ENCODE measurements at regions not wholly inside any gene's neighbourhood (a gene's known extent, or its start where the extent isn't known, plus 50 kb on each side); places are given as distances from the start of the nearest gene placed in this dataset.

DNA sequence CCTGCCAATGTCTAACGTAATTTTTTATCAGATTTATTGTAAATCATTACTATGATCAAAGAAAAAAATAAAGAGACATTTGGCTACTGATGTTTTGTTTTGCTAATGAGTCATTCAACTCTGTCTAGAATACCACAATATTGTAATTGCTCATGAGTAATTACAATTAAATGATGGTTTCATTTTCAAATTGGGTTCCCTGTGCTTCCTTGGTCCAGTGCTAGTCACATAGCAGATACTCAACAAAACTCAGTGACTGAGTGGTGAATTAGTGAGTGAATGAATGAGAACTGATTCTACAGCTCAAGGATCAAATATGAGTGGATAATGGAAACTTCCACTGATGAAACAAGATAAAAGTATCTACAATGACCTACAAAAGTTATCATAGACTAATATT, 304.7 kb downstream of the POU4F1 start:
- DNase-seq (ENCODE audit: low spot score), result no peak
- TF ChIP-seq, protein P1, sequence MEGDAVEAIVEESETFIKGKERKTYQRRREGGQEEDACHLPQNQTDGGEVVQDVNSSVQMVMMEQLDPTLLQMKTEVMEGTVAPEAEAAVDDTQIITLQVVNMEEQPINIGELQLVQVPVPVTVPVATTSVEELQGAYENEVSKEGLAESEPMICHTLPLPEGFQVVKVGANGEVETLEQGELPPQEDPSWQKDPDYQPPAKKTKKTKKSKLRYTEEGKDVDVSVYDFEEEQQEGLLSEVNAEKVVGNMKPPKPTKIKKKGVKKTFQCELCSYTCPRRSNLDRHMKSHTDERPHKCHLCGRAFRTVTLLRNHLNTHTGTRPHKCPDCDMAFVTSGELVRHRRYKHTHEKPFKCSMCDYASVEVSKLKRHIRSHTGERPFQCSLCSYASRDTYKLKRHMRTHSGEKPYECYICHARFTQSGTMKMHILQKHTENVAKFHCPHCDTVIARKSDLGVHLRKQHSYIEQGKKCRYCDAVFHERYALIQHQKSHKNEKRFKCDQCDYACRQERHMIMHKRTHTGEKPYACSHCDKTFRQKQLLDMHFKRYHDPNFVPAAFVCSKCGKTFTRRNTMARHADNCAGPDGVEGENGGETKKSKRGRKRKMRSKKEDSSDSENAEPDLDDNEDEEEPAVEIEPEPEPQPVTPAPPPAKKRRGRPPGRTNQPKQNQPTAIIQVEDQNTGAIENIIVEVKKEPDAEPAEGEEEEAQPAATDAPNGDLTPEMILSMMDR (IDR thresholded peaks at IDR 0.05), result no peak
- no peak overlapping the region for H3K4me3 ChIP-seq
- no peak overlapping the region for H3K27ac ChIP-seq

DNA sequence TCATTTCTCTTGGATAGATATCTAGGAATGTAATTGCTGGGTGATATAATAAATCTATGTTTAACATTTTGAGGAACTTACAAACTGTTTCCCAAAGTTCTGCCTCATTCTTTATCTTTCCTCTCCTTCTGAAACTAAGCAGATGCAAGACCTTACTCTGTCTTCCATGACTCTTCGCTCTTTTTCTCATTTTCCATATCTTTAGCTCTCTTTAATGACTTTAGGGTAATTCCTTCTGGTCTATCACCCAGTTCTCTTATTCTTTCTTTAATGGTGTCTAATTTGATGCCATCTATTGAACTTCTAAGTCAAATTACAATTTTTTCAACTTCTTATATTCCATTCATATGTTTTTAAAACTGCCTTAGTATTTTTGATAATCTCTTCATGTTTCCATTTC, 316.6 kb downstream of the POU4F1 start:
- TF ChIP-seq, protein P1 (IDR thresholded peaks at IDR 0.05), result no peak
- no peak overlapping the region for H3K27ac ChIP-seq
- no peak for DNase-seq (ENCODE audit: low spot score)
- H3K4me3 ChIP-seq, result no peak overlapping the region

DNA sequence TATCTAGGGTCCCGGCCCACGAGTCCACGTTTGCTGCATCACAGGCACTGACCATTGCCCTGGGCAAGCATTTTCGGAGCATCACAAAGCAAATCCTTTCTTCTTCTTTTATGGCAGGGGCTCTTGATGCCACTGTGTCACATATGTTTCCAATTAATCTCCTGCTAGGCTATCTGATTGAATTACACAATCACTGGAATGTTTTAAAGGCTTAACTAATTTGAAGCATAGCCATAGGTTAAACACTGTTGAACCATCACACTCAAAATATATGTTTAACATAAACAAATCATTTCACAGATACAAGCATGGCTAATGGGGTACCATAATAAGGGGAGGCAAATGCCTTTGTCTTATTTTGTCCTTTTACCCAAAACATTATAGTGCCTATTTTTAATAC, 338.3 kb downstream of the POU4F1 start:
- H3K4me3 ChIP-seq, result no peak overlapping the region
- DNase-seq (ENCODE audit: low spot score), result no peak
- TF ChIP-seq, protein P1 (IDR thresholded peaks at IDR 0.05), result no peak
- no peak overlapping the region for H3K27ac ChIP-seq

DNA sequence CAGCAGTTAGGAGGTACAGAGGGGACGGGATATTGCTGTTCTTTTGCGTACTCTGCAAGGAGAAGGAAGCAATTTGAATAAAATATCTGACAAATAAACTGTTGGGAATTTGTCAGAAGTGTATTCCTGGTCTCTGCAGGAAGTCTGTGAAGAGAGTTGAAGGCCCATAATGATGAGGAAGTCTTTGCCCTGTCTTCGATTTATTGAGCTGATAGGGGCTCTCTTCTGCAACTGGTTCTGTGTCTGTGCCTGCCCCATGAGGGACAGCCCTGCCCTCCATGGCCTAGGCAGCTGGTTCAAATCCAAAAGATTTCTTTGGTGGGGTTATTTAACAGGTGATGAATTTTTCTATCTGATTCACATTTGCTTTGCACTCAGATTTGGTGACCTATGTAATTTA, 339.7 kb upstream of the EDNRB start:
- Histone ChIP-seq H3K4me3 (no peak overlapping the region), H3K27ac (no peak overlapping the region)
- DNase-seq (ENCODE audit: low spot score), result no peak
- TF ChIP-seq, protein P1 (IDR thresholded peaks at IDR 0.05), result no peak

DNA sequence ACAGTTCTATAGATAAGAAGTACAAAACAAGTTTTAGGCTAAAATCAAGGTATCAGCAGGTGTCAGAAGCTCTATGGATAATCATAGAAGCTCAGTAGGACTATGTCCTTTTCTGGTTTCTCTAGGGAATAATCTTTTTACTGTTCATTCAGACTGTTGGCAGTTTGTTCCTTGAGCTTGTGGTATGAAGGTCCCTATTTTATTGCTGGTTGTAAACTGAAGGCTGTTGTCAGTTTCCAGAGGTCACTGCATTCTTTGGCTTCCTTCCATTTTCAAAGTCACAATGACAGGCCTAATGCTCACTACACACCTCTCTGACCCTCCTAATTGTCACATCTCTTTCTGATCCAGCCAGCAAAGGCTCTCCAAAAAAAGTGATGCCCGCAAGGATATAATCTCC, 337.9 kb upstream of the EDNRB start:
- Histone ChIP-seq H3K27ac (no peak overlapping the region), H3K4me3 (no peak overlapping the region)
- TF ChIP-seq, protein P1 (IDR thresholded peaks at IDR 0.05), result no peak
- no peak for DNase-seq (ENCODE audit: low spot score)

DNA sequence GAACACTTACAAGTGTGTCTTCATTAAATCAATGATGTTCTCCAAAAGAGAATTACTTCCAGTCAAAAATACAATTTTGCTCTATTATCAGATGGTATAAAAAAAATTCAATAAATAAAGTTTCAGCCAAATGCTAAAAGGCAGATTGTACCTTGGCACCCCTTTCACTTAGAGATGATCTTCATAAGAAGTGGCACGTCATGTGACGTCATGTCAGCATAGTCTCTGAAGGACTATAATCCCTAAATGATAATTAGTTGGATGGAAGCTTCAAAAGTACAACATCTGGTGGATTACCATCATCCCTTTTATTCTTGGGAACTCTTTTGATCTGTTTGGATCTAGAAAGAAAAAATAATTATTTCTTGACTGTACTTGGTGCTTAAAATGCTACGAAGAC, 335.5 kb upstream of the EDNRB start:
- H3K27ac ChIP-seq, result no peak overlapping the region
- no peak for DNase-seq (ENCODE audit: low spot score)
- TF ChIP-seq, protein P1 (IDR thresholded peaks at IDR 0.05), result no peak
- no peak overlapping the region for H3K4me3 ChIP-seq

DNA sequence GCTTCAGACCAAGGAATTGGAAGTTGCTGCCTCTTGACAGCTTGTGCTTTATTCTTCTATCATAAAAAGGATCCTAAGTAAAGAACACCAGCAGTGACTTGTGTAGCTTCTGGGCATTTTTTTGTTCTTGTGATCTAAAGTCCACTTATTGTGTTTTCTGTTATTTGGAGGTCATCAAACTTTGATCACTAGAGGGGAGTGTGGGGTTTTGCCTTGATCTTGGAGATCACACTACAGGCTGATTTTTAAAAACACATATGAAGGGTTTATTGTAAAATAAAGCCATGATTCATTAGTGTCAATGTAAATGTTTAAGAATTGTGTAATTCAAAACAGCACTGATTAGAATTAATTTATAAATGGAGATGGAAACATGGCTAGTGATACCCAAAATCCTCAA, 328.7 kb upstream of the EDNRB start:
- Histone ChIP-seq H3K4me3 (no peak overlapping the region), H3K27ac (no peak overlapping the region)
- no peak for DNase-seq (ENCODE audit: low spot score)
- TF ChIP-seq, protein P1 (IDR thresholded peaks at IDR 0.05), result no peak
